HEK293 (cell line): ENCODE measurements at regions not wholly inside any gene's neighbourhood (a gene's known extent, or its start where the extent isn't known, plus 50 kb on each side); places are given as distances from the start of the nearest gene placed in this dataset.

ENCODE experiments used
- CTCF ChIA-PET: fragments of 350-600 bp; formaldehyde crosslinking; extraction: SDS; loops from one replicate; lab custom pipeline; 2021; ENCODE audit warnings: antibody characterized with exemption; lab: Yijun Ruan, JAX
- POLR2A ChIA-PET: fragments of 300-600 bp; formaldehyde crosslinking; extraction: SDS; loops from one replicate; lab custom pipeline; 2020; ENCODE audit warnings: antibody characterized with exemption, inconsistent platforms; lab: Yijun Ruan, JAX
- H3K27ac ChIP-seq: fragments of 200-500 bp; sonication (Bioruptor generic); 2 replicates; pipeline ENCODE4 v1.5.1; 2014; ENCODE audit warnings: low read depth, low read length, control low read depth, inconsistent platforms; ENCODE audit errors: extremely low read depth
- H3K36me3 ChIP-seq, 2 experiments: fragments of 200-500 bp in 1 of 2; sonication (Bioruptor generic) in 1 of 2; 1 replicate in 1 of 2; 2 replicates in 1 of 2; pipeline ENCODE4 v1.5.1; 2014 to 2017; ENCODE audit warnings: inconsistent platforms in 2 of 2, low read length in 2 of 2; ENCODE audit not compliant: control insufficient read depth in 2 of 2, insufficient read depth in 1 of 2
- H3K4me1 ChIP-seq: fragments of 200-500 bp; sonication (Bioruptor generic); 2 replicates; pipeline ENCODE4 v1.5.1; 2014; ENCODE audit warnings: mild to moderate bottlenecking, low read length, inconsistent platforms; ENCODE audit not compliant: control insufficient read depth, insufficient read depth
- H3K4me3 ChIP-seq: 2 replicates; pipeline ENCODE4 v1.5.1; 2011; ENCODE audit warnings: low read depth, mild to moderate bottlenecking, control low read depth, low read length, moderate library complexity
- H3K9me3 ChIP-seq: fragments of 200-500 bp; sonication (Bioruptor generic); 2 replicates; pipeline ENCODE4 v1.5.1; 2014; ENCODE audit warnings: low read depth, low read length, inconsistent platforms; ENCODE audit not compliant: control insufficient read depth, insufficient read depth
- GFI1B ChIP-seq: fragments of 450-650 bp; formaldehyde crosslinking; IDR thresholded peaks from 2 replicates; pipeline ENCODE4 v1.5.1; 2016; ENCODE audit warnings: missing biosample characterization, missing genetic modification characterization
- GLI2 ChIP-seq: fragments of 450-650 bp; formaldehyde crosslinking; IDR thresholded peaks from 2 replicates; pipeline ENCODE4; 2017; ENCODE audit warnings: missing biosample characterization, missing genetic modification characterization, low read depth, borderline replicate concordance
- MYNN ChIP-seq: fragments of 450-650 bp; formaldehyde crosslinking; IDR thresholded peaks from 2 replicates; pipeline ENCODE4 v1.5.1; 2016; ENCODE audit warnings: missing biosample characterization, missing genetic modification characterization, borderline replicate concordance
- TCF7L2 ChIP-seq: IDR thresholded peaks from 2 replicates; pipeline ENCODE4 v1.6.1; 2011; ENCODE audit warnings: low read depth, mild to moderate bottlenecking, inconsistent platforms, low read length, moderate library complexity, borderline replicate concordance
- TRIM28 ChIP-seq: IDR thresholded peaks from 2 replicates; pipeline ENCODE4 v1.6.1; 2011; ENCODE audit warnings: low read length, control low read depth, borderline replicate concordance
- ZBTB48 ChIP-seq: fragments of 450-650 bp; formaldehyde crosslinking; IDR thresholded peaks from 2 replicates; pipeline ENCODE4 v1.5.1; 2016; ENCODE audit warnings: missing biosample characterization, missing genetic modification characterization
- ZBTB8A ChIP-seq: fragments of 450-650 bp; formaldehyde crosslinking; IDR thresholded peaks from 2 replicates; pipeline ENCODE4 v1.5.1; 2016; ENCODE audit warnings: missing biosample characterization, missing genetic modification characterization
- ZNF155 ChIP-seq: fragments of 450-650 bp; formaldehyde crosslinking; IDR thresholded peaks from 2 replicates; pipeline ENCODE4 v1.5.1; 2016; ENCODE audit warnings: missing biosample characterization, missing genetic modification characterization
- ZNF274 ChIP-seq, 2 experiments: fragments of 200-500 bp in 1 of 2; fragments of 450-650 bp in 1 of 2; sonication (Bioruptor generic) in 1 of 2; formaldehyde crosslinking in 1 of 2; IDR thresholded peaks; 2 replicates each; pipeline versions ENCODE4 v1.5.1 to v1.6.1; 2014 to 2016; ENCODE audit warnings: borderline replicate concordance in 1 of 2, inconsistent platforms in 1 of 2, low read length in 1 of 2, missing biosample characterization in 1 of 2, missing genetic modification characterization in 1 of 2
- ZNF416 ChIP-seq: fragments of 450-650 bp; formaldehyde crosslinking; IDR thresholded peaks from 2 replicates; pipeline ENCODE4 v1.5.1; 2016; ENCODE audit warnings: missing biosample characterization, missing genetic modification characterization
- ZNF48 ChIP-seq: fragments of 450-650 bp; formaldehyde crosslinking; IDR thresholded peaks from 2 replicates; pipeline ENCODE4 v1.5.1; 2016; ENCODE audit warnings: missing biosample characterization, missing genetic modification characterization
- ZNF571 ChIP-seq: fragments of 450-650 bp; formaldehyde crosslinking; IDR thresholded peaks from 2 replicates; pipeline ENCODE4 v1.5.0; 2017; ENCODE audit warnings: missing biosample characterization, missing genetic modification characterization
- TF ChIP-seq, protein P1 (sequence below): fragments of 450-650 bp; formaldehyde crosslinking; IDR thresholded peaks from 2 replicates; pipeline ENCODE4 v1.5.1; 2016; ENCODE audit warnings: missing biosample characterization, missing genetic modification characterization
- TF ChIP-seq, protein P2 (sequence below): fragments of 450-650 bp; formaldehyde crosslinking; IDR thresholded peaks from 2 replicates; pipeline ENCODE4 v1.5.1; 2016; ENCODE audit warnings: missing biosample characterization, missing genetic modification characterization

DNA sequence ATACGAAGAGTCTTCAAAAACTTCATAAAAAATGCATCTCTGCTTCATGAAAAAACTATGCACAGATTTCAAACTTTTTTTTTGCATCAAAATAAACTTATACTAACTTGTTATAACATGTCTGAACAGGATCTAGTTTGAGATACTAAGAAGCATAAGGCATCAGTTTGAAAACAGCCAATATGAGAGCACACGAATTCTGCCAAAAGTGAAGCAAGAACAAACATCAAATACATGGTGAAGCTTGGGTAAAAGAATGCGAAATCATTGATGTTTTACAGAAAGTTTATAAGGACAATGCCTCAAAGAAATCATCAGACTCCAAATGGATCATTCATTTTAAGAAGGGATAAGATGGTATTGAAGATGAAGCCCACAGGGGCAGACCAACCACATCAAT lies 389.1 kb upstream of the TENM4 start:
- Histone ChIP-seq H3K27ac (no peak overlapping the region), H3K9me3 (no peaks in the 10 kb centered on the region), H3K36me3 (no peaks in the 10 kb centered on the region), H3K4me3 (no peak overlapping the region), H3K4me1 (no peaks in the 10 kb centered on the region)
- ChIA-PET CTCF (no interaction called here), POLR2A (no interaction called here)
- TF ChIP-seq, protein P1, sequence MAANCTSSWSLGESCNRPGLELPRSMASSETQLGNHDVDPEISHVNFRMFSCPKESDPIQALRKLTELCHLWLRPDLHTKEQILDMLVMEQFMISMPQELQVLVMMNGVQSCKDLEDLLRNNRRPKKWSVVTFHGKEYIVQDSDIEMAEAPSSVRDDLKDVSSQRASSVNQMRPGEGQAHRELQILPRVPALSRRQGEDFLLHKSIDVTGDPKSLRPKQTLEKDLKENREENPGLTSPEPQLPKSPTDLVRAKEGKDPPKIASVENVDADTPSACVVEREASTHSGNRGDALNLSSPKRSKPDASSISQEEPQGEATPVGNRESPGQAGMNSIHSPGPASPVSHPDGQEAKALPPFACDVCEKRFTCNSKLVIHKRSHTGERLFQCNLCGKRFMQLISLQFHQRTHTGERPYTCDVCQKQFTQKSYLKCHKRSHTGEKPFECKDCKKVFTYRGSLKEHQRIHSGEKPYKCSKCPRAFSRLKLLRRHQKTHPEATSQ (tag by site-specific recombination), result no peak
- TF ChIP-seq ZBTB8A (tag by site-specific recombination), result no peak
- TF ChIP-seq GFI1B (tag by site-specific recombination), result no peak
- no peak for TF ChIP-seq ZBTB48 (tag by site-specific recombination)

DNA sequence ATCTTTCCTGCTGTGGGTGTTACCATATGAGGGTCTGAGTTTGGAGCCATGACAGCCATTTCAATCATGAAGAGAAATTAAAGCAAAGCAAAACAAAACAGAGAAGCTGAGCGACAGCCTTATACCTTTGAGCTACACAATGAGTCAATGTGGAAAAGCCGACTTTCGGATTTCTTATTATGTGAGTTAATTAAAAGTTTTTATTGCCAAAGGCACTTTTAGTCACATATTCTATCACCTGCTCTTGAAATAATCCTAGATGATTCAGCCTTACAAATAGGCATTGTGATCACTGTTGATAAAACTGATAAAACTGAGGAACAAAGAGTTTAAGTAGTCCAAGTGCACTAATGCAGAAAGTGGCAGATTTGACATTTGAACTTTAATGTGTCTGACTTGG lies 381.9 kb upstream of the TENM4 start:
- CTCF ChIA-PET, result no interaction called here
- Histone ChIP-seq H3K9me3 (no peaks in the 10 kb centered on the region), H3K36me3 (no peaks in the 10 kb centered on the region), H3K4me1 (no peaks in the 10 kb centered on the region), H3K4me3 (no peak overlapping the region), H3K27ac (no peak overlapping the region)
- POLR2A ChIA-PET, result no interaction called here
- TF ChIP-seq ZNF274 (IDR thresholded peaks at IDR 0.05; ENCODE audit: low read length) (no peak), ZNF274 (tag by site-specific recombination; IDR thresholded peaks at IDR 0.05; ENCODE audit: borderline replicate concordance) (no peak), ZNF416 (no peak)
- TF ChIP-seq, protein P2, sequence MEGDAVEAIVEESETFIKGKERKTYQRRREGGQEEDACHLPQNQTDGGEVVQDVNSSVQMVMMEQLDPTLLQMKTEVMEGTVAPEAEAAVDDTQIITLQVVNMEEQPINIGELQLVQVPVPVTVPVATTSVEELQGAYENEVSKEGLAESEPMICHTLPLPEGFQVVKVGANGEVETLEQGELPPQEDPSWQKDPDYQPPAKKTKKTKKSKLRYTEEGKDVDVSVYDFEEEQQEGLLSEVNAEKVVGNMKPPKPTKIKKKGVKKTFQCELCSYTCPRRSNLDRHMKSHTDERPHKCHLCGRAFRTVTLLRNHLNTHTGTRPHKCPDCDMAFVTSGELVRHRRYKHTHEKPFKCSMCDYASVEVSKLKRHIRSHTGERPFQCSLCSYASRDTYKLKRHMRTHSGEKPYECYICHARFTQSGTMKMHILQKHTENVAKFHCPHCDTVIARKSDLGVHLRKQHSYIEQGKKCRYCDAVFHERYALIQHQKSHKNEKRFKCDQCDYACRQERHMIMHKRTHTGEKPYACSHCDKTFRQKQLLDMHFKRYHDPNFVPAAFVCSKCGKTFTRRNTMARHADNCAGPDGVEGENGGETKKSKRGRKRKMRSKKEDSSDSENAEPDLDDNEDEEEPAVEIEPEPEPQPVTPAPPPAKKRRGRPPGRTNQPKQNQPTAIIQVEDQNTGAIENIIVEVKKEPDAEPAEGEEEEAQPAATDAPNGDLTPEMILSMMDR (tag by site-specific recombination), result no peak

DNA sequence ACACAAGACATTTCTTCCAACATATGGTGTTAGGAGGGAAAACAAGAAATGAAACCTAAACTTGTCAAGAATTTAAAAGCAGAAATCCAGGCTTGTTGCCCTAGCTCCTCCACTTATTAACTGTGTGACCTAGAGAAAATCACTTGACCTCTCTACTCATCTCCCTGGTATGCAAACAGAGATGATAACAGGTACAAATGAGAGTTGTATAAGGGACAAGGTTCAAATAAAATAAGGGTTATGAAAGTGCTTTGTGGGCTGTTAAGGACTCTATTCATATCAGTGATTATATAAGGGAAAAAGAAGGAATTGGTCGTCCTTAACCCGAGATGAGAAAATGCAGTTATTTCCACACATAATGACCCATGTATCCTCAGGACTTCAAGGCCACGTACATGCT lies 372.7 kb upstream of the TENM4 start:
- no peak overlapping the region for H3K4me3 ChIP-seq
- CTCF ChIA-PET, result no interaction called here
- no peak overlapping the region for H3K27ac ChIP-seq
- POLR2A ChIA-PET, result no interaction called here
- H3K36me3 ChIP-seq, result no peaks in the 10 kb centered on the region
- H3K4me1 ChIP-seq, result no peaks in the 10 kb centered on the region
- H3K9me3 ChIP-seq, result no peaks in the 10 kb centered on the region
- TF ChIP-seq GLI2 (tag by site-specific recombination), result no peak
- TF ChIP-seq MYNN, result no peak
- TF ChIP-seq ZBTB48 (tag by site-specific recombination), result no peak
- TF ChIP-seq ZNF155 (tag by site-specific recombination), result no peak

DNA sequence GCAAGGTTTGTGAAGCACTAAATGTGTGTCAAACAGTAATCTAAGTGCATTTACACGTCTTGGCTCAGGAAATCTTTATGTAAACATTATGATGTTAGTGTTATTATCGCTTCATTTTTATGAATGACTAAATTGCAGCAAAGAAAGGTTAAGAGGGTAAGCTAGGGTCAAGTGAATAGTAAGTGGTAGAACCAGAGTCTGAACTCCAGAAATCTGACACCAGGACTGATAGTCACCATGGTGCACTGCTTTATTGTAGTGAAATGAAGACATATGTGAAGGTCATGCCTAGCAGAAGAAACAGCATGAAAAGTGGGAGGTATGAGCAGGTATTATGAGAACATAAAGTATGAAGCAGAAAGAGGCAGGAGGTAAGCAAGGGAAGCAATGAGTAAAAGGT lies 368.7 kb upstream of the TENM4 start:
- peak; percentile 67; the same call in 1 of the 2 replicates for TF ChIP-seq TCF7L2
- TF ChIP-seq ZNF48 (tag by site-specific recombination), result no peak
- peak; percentile 46; the same call in 1 of the 2 replicates for TF ChIP-seq TRIM28
- POLR2A ChIA-PET, result no interaction called here
- CTCF ChIA-PET, result no interaction called here
- Histone ChIP-seq H3K9me3 (no peaks in the 10 kb centered on the region), H3K4me1 (no peaks in the 10 kb centered on the region), H3K36me3 (no peaks in the 10 kb centered on the region), H3K4me3 (no peak overlapping the region), H3K27ac (no peak overlapping the region)

DNA sequence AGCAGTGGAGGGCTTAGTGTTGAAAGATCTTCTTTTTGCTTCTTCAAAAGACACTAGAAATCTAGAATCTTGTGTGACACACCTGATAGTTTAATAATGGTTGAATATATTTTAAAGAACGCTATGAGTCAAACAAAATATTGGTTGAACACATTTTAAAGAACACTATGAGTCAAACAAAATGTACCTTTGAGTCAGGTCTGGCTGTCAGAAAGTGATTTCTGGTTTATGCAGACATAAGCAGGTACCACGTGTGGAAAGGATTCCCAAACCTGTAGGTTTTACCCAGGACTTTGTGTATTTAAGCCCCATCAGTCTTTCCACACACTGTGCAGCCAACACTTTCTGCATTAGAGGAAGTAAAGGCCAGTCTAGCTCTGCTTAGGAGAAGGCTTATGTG lies 366.7 kb upstream of the TENM4 start:
- Histone ChIP-seq H3K9me3 (no peaks in the 10 kb centered on the region), H3K4me3 (no peak overlapping the region), H3K27ac (no peak overlapping the region), H3K4me1 (no peaks in the 10 kb centered on the region), H3K36me3 (no peaks in the 10 kb centered on the region)
- ChIA-PET CTCF (no interaction called here), POLR2A (no interaction called here)
- TF ChIP-seq ZBTB8A (tag by site-specific recombination) (no peak), ZNF571 (tag by site-specific recombination) (no peak)
